OCI-LY3 (cell line): ENCODE measurements at regions not wholly inside any gene's neighbourhood (a gene's known extent, or its start where the extent isn't known, plus 50 kb on each side); places are given as distances from the start of the nearest gene placed in this dataset.

Source experiments
- EZH2phosphoT487 ChIP-seq: fragments of 200-600 bp; shearing (Covaris generic); IDR thresholded peaks from 2 replicates; pipeline ENCODE4 v1.6.1; 2018; ENCODE audit warnings: antibody characterized with exemption, mixed run types, low read depth
- TF ChIP-seq, protein P1 (sequence below): fragments of 200-600, 300-600 bp; sonication (generic); IDR thresholded peaks from 2 replicates; pipeline ENCODE4 v1.5.1; 2014; ENCODE audit warnings: antibody characterized with exemption, low read length, low read depth

DNA sequence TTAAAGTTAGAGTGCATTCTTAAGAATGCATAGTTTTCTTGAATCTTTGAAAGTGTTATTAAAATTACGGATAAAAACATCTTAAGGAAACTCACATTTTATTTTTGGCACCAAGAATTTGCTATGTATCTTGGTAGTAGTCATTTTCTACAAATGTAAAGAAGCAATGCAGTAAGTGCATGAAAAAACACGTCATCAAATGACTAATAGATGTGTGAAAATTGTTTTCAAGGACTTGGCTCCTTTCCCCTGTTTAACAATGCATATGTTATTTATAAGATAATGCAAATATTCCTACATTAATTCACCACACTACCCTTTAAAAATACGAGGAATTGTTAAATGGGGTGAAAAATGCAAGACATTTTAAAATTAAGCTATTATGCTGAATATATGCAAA, 461.2 kb upstream of the PCDH7 start:
- TF ChIP-seq, protein P1, sequence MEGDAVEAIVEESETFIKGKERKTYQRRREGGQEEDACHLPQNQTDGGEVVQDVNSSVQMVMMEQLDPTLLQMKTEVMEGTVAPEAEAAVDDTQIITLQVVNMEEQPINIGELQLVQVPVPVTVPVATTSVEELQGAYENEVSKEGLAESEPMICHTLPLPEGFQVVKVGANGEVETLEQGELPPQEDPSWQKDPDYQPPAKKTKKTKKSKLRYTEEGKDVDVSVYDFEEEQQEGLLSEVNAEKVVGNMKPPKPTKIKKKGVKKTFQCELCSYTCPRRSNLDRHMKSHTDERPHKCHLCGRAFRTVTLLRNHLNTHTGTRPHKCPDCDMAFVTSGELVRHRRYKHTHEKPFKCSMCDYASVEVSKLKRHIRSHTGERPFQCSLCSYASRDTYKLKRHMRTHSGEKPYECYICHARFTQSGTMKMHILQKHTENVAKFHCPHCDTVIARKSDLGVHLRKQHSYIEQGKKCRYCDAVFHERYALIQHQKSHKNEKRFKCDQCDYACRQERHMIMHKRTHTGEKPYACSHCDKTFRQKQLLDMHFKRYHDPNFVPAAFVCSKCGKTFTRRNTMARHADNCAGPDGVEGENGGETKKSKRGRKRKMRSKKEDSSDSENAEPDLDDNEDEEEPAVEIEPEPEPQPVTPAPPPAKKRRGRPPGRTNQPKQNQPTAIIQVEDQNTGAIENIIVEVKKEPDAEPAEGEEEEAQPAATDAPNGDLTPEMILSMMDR, result no peak
- no peak for TF ChIP-seq EZH2phosphoT487
